HG02938 (cell line): ENCODE measurements at regions not wholly inside any gene's neighbourhood (a gene's known extent, or its start where the extent isn't known, plus 50 kb on each side); places are given as distances from the start of the nearest gene placed in this dataset.

Experiments used
- ATAC-seq: cut with Tn5 transposase; IDR thresholded peaks from one replicate; pipeline ENCODE4 v1.9.1; 2021; ENCODE audit warnings: mild to moderate bottlenecking, moderate library complexity; ENCODE audit not compliant: unreplicated experiment

DNA sequence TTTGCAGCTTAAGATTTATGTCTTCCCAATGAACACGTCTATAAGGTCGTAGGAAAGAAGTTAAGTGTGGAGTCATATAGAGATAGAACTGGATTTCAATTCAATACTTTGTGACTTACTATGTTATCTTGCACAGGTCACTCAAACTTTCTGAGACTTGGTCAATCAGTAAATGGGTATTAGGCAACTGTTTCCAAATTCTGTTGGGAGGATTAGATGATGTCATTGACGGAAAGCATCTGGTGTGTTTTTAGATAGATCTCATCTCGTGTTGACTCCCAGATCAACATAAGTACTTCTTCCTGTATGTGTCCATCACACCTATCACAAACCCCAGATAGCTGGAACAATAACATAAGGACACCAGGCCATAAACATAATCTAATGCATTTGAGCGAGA is 771.1 kb upstream of the FANCL start:
- no peak for ATAC-seq

DNA sequence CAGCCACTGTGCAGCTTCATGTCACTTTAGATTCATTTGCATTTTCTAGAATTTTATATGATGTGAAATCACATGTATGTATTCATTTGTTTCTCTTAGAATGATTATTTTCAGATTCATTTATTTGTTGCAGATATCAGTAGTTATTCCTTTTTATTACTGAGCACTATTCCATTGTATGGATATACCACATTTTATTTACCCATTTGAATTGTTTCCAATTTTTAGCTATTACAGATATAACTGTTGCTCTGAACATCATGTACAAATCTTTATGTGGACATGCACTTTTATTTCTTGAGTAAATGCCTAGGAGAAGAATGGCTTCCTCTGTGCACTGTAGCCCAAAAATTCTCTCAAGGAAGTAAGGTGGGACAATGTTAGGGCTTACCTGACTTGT is 767.8 kb upstream of the FANCL start:
- ATAC-seq: no peak

DNA sequence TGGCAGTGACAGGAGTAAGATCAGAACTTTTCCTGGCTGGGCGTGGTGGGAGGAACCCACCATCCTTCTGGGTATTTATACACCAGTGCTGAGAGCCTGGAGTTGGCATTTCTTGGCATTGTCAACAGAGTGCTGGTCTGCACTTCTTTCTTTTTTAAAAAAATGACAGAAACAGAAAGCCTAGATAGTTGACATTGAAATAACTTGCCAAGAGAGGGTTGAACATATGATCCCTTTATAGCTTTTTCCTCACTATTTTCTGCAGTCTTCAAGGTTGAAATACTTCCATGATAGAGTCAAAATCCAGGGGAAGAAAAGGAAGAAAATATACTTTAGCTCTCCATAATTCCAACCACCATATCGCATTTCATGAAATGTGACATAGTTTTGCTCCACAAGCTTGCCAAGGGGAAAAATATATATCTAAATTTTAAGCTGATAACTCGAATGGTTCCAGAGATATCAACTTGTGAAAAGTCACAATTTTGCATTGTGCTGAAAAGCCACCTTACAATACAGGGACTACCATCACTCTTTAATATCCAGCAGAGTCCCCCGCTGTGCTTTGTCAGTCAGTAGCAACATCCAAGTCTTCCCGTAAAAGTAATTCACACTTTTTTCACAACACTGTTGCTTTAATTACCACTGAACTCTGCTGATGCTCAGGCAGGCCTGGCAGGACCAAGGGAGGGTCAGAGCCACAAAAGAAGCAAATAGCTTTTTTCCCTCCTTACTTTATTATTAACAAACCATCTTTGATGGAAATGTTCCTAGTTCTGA is 764.9 kb upstream of the FANCL start:
- no peak for ATAC-seq

DNA sequence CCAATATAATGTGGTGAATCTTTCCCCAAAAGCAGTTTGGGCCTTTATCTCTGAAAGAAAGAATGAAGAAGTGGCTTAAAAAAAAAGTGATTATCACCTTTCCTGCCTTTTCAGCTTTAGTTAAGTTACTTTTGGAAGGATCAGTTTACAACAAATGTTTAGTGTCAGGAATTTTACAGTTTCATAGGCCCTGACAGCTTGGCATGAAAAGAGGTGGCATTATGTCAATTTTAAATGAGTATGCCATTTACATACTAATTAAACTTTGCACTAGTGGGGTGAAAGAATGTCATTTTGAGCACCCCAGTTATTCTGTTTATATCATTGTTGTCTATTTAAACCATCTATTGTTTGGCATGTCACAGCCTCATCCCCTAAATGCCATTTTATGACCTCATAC is 763.5 kb upstream of the FANCL start:
- ATAC-seq: no peak

DNA sequence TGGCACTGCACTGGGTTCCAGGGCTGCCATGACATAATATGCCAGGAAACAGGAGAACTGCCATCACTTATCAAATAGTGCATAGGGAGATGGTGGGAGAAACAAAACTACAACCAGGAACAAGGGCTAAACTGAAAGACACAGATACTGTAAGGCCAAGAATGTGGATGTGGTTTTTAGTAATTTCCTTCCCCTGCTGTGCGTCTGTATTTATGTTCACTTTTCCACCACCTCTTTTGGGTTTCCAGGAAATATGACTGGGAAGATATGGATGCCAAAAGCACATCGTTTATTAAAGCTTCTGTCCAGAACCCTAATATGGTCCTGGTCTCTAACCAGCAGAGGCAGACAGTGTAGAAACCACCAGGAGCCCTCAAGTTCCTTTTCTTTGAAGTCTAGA is 759.7 kb upstream of the FANCL start:
- ATAC-seq: no peak

DNA sequence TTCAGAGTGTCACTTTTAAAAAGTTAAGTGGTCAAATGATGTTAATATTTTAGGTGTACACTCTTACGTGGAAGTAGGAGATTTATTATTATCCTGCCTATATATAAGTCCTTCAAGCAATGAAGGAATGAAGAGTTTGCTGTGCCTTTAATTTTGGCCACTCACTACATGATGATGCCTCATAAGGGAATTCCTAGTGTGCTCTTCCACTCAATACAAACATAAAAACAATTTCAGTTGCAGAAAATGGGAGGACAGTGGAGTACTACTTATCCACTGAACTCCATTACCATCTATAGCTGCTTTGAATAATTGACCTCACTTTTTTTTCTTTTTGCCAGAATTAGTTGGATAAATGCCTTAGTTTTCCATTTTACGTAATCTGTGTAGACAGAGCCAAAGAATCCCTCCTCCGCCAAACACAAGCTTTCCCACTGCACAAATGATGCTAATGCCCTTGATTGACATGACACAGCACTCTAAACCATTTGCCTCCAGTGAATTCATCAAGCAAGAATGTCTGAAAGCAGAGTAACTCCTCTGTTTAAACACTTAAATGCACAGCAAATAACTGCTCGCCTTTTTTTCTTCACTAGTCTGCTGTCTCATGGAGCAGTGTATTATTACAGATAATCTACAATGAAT is 751.1 kb upstream of the FANCL start:
- no peak for ATAC-seq

DNA sequence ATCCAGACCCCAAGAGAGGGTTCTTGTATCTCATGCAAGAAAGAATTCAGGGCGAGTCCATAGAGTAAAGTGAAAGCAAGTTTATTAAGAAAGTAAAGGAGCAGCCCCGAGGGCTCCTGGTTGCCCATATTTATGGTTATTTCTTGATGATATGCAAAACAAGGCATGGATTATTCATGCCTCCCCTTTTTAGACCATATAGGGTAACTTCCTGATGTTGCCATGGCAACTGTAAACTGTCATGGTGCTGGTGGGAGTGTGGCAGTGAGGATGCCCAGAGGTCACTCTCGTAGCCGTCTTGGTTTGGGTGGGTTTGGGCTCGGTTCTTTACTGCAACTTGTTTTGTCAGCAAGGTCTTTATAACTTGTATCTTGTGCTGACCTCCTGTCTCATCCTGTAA is 750.2 kb upstream of the FANCL start:
- no peak for ATAC-seq

DNA sequence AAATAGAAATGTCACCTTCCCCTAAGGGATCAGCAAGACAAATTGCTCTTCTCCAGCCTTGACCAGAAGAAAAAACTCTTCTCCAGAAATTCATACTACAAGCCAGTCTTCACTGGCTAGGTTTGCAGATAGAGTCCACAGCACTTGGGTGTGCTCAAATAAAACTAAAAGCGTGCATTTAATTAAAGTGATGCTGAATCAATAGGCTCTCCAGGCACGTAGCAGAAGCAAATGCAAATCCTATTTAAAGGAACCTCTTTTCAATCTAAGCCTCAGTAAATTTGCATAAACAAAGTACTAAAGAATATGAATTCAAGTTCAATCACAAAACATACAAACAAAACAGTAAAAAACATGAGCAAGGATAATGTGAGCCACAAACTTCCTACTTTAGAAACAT is 744.4 kb upstream of the FANCL start:
- ATAC-seq: no peak

DNA sequence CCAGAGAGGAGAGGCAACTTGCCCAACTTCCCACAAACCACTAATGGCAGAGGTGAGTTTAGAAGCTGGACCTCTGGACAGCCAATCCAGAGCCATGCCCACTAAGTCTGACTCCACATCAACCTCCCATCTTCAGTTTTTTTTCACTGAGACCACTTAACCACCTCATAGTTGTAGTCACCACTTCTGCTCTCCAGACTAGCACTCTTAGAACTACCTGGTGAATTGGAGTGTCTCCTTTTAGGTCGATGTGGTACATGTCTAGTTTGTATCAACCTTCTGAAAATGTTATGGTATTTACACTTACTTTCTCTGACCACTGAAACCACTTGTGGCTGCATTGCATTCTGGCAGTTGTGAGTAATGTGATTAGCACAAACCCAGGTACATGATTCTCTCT is 743.6 kb upstream of the FANCL start:
- no peak for ATAC-seq

DNA sequence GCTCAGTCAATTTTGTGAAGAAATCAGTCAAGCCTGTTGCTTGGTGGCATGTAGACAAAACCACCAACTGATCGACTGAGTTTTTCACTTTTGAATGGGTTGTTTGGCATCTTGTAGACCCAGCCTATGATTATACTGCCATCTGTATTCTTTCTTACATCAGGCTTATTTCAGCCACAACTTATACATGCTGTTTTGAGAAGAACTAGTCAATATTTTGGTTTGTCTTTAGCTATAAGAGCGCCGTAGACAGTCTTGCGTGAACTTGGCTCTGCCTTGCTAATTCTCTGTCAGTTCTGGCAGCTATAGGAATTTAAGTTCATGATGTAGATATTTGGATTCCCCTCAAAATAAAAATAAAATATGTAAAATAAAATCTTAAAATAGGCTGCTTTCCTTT is 742.0 kb upstream of the FANCL start:
- ATAC-seq: no peak

DNA sequence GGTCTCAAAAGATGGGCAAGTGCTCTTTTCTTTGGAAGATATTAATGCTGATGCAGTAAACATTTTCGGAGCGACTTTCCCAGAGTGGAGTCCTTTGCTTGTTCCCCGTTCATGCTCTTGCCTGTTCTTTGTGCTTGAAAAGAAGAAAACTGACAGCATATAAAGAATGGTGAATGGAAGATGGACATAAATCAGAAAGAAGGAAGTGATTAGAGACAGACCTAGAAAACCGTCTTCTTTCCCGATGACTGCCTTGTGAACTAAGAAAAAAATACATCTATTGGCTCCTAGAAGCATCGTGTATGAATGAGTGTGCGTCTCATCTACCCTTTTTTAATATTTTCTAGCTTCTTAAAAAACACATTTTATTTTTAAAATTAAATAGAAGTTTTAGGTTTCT is 740.1 kb upstream of the FANCL start:
- ATAC-seq: no peak

DNA sequence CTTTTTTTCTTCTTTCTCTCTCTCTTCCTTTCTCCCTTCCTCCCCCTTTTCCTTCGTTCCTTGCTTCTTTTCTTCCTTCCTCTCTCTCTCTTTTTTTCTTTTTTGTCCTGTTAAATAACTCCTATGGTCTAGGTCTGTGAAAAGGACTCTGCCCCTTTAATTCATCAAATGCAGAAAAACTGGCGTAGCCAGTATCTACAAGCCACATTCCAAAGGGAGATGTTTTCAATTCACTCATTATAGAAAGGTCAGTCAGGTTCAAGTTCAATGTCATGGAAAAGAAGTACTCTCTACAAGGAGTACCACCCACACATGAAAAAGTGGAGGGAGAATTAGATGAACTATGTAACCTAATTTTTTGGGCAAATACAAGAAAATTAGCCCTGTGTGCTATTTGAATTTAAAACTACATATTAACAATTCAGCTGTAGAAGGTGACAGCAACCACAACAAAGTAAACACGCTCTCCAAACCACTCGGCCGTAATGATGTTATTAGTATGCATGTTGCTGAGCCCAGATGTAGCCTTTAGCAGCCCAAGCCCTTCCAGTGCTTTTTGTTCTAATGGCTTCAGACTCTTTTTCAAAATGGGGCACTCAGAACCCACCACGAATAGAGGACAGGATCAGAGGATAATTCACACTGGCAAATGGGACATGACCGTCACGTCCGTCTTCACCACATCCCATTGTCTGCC is 735.4 kb upstream of the FANCL start:
- no peak for ATAC-seq

DNA sequence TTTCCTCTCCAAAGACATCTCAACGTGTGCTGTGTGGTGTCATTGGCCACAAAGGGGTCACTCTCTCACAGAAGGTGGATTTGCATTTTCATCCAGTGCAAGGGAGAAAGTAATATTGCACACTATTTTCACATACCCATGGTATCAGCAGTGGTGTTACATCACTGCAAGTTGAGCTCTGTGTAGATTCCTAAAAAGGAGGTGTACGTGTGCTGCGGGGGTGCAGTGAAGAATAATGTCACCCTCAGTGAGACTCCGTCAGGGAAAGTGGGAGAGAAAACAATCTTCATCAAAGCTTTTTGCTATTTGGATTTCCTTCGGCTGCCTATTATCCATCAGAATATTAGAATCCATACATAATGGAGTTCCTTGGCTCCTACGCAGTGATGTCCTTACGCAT is 733.8 kb upstream of the FANCL start:
- no peak for ATAC-seq

DNA sequence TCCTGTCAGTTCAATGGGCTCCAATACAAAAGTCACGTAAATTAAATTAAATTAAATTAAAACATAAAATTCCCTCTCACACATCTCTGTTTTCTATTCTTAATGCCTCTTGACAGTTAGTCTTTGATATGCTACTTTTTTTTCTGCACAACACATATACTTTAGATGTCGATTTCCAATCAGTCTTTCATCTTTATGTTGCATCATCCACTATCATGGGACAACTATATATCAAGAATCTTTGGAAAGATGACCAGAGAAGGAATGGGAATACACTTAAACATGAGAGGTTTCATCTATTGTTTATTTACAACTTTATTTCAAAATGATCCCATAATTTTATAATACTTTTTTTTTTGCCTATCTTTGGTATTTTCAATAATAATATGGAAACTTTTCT is 733.3 kb upstream of the FANCL start:
- ATAC-seq: no peak

DNA sequence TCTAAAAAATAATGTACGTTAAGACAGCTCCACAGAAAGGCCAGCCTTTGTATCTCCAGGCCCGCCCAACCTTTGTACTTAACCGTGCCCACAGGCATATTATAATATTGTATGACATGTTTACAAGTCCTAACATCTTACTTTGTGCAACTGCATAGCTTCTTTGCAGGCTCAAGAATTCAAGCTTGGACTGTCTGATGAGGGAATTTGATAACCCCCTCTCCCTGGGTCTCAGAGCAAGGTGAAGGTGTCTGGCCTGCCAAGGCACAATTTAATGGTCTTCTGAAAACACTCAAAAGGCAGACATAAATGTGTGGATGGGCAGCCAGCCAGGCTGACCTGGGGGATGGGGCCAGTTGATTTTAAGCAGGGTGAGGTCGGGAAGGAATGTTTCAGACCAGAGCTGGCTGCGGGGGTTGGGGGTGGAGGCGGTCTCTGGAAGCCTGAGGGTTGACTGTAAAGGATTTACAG is 732.7 kb upstream of the FANCL start:
- ATAC-seq: no peak

DNA sequence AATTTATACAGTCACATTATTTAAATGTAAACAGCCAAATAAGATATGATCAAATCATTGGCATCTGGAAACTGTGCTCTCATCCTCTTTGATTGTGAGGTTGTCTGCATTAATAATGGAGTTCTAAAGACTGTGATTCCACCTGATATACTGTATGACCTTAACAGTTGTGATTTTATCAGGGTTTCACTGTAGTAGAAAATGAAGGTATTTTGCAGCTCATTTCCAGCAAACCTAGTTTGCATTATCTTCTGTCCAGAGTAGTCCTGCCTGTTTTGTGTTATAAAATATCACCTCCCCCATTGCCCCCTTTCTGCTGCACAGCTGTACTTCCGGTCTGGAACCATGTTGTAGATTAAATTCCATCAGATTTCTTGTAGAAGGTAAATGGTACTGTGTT is 731.6 kb upstream of the FANCL start:
- no peak for ATAC-seq

DNA sequence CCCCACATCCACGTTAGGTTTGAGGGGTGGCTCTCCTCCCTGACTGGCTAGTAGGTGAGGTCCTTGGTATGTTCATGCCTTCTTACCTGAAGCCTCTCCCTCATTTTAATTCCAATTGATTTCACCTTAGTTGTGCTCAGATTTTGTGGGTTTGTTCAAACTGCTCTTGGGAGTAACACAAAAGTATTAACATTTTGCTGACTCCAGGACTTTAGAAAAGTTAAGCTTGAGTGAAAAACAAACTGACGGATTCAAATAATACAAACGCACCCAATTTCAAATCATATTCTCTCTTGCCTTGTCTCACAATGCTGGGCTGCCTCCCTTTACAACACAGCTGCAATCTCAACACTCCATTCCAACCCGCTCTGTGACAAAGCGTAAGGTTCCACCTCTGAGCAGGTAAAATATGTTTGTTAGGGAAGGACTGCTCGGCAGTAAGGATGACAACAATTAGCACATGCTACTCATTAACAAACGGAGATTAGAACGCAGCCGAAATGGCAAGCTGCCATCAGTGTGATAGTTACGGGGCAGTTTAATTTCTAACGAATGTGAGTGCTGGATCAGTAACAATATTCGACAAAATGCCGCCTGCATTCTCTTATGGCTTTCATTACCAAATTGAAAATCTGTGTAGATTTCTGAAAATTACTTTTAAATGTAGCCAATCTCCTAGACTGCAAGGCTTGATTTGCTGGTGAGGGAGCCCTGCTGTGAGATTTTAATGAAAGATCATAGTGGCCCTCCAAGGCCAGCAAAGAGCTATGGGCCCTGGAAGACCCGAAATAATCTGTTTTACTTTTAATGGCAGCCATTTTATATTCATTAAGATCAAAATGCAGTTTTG is 730.6 kb upstream of the FANCL start:
- ATAC-seq: no peak

DNA sequence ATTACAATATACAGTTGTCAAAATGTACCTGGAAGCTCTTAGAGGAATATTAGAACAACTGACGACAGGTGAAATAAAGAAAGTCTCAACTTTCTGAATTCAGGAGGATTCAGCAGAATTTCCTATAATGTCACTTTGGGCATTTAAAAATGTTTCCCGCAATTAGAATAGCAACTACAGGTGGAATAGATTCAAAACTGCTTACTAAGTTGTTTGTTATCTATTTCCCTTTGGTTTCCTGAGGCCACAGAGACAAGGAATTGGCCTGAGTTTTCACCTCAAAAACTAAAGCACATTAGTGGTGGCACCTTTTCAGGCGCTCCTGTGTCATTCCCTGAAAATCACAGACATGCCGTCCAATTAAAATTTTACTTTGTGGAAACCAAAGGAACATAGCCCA is 729.2 kb upstream of the FANCL start:
- ATAC-seq: no peak

DNA sequence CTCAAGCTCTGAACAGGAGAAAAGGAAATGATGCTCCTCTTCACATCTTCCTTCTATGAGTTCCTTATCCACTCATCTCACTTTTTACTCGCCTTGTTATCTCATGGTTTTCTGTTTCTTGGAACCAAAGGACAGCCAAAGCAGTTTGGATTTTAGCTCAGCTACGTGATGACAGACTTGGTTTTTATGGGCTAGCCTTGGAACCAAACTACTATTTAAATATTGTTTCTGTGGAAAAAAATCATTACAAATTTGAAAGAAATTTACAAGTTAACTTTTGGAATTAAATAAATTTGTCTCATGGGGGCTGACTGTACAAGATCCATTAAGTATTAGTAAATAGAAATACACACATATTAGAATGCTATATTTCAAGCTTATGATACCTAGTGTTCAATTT is 727.8 kb upstream of the FANCL start:
- ATAC-seq: no peak

DNA sequence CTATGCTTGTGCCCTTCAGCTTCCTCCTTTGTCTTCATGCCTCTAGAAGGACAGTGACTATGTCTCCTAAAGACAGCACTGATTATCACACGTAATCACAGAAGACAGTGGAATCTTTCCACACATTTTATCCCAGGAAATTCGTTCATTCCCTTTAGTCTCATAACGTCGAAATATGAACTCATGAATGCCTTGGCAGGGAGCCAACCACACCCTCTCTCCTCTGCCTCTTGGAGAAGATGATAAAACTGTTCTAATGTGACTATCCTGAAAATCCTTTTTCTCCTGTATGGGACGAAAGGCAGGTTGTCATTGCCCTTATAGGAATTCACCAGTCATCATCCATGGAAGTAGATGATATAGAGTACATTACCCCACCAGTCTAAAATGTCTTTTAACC is 726.6 kb upstream of the FANCL start:
- ATAC-seq: no peak

DNA sequence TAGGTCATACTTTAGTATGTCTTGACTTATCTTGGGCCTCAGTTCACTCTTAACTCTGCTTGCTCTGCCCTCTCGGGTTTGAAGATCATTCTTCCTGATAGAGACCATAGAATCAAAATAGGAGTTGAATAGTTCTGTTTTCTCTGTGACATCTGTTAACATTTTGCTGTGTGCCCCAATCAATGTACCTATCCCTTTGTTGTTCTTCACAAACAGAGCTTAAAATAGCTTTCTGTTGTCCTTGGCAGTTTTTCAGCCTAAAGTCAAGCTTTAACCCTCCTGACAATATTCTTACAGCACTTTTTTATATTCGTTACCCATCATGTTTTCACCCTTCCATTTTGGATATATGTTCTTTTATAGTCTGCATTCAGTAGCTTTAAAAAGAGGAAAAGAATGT is 724.5 kb upstream of the FANCL start:
- no peak for ATAC-seq
